ENCODE measurements at regions not wholly inside any gene's neighbourhood (a gene's known extent, or its start where the extent isn't known, plus 50 kb on each side); places are given as distances from the start of the nearest gene placed in this dataset.

GRCh38 chr15:46764851-46765250 is 952.5 kb upstream of the SEMA6D start:
- DNase-seq (ENCODE audit: extremely low read depth in 1 of 2, low read depth in 1 of 2), result no peak

- DNase-seq (ENCODE audit: extremely low read depth in 1 of 2, low read depth in 1 of 2), result no peak
Measured at GRCh38 chr15:46766021-46766420, 951.3 kb upstream of the SEMA6D start.

DNA sequence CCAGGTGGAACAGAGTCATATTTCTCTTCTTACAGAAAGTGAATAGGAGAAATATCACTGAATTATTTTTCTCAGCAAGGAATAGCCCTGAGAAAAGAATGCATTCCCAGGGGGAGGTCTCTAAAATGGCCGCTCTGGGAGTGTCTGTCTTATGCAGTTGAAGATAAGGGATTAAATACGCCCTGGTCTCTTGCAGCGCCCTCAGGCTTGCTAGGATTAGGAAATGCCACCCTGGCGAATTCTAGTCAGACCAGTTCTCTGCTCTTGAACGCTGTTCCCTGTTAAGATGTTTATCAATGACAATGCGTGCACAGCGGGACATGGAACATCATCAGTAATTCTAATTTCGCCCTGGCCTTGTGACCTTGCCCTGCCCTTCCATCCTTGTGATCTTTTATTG is 949.0 kb upstream of the SEMA6D start:
- no peak for DNase-seq (ENCODE audit: extremely low read depth in 1 of 2, low read depth in 1 of 2)

DNA sequence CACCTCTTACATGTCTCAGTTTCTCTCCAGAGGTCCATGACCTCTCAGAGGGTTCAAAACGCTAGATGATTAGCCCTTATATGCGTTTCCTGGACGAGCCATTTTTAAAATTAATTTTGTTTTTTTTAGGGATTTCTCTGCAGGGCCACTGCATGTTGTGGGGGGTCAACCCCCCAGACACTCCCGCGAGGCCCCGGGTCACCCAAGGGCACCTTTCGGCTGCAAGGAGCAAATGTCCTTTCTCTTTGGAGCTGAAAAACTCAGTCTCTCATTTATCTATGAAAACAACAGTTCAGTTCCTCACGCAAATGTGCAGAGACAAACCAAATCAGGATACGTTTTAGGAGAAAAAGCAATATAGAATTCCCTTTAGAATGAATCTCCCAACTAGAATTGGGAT is 944.3 kb upstream of the SEMA6D start:
- no peak for DNase-seq (ENCODE audit: extremely low read depth in 1 of 2, low read depth in 1 of 2)

- no peak for DNase-seq (ENCODE audit: extremely low read depth in 1 of 2, low read depth in 1 of 2)
Measured at GRCh38 chr15:46778876-46779275, 938.4 kb upstream of the SEMA6D start.

DNA sequence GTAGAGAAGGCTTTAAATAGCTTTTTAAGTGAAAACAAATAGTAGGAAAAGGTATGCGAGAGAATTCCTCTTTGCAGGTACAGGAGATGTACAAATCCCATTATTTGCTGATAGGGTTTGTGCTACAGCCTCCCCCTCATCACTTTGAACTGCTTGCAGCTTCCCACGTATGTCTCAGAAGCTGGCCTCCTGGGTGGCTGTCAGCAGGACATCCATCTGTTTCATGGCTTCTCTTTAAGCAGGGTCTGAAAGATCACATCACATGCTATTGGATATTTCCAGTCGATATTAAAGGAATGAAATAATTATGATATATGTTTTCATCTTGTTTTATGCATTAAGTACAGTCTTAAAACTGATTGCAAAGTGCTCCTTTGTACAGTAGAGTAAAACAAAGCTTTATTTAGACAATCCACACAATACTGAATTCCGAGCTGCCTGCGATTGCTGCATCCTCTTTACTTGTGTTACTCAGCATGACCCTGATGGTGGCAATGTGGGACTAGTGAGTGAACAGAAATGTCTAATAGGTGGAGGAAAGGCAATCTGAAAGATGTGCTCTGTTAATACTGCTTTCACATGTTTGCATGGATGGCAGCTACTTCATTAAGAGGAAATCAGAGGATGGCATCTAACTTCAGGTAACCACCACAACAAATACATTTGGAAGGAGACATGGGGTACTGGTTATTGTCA is 930.6 kb upstream of the SEMA6D start:
- DNase-seq (ENCODE audit: extremely low read depth in 1 of 2, low read depth in 1 of 2), result no peak

- no peak for DNase-seq (ENCODE audit: extremely low read depth in 1 of 2, low read depth in 1 of 2)
Measured at GRCh38 chr15:46795685-46796084, 921.6 kb upstream of the SEMA6D start.

DNA sequence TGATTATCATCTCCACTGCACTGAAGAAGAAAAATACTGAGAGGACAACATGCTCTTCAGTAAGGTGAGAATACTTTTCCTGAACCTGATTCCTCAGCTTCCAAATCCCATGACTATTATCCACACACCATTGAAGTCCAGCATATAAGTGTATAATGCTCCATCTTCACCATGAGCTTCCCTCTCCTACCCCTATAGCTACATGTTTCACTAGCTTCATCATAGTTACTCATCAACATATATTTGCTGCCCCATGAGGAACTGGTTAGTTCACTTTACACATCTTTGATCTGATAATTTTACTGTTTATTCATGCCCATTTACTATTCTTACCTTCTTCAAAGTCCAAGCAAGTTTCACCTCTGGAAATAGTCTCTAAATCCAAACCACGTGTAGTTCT is 908.5 kb upstream of the SEMA6D start:
- no peak for DNase-seq (ENCODE audit: extremely low read depth in 1 of 2, low read depth in 1 of 2)

GRCh38 chr15:46815240-46815639 is 902.1 kb upstream of the SEMA6D start:
- no peak for DNase-seq (ENCODE audit: extremely low read depth in 1 of 2, low read depth in 1 of 2)

GRCh38 chr15:46815765-46816164 is 901.5 kb upstream of the SEMA6D start:
- DNase-seq (ENCODE audit: extremely low read depth in 1 of 2, low read depth in 1 of 2), result no peak

GRCh38 chr15:46848704-46849103 is 868.6 kb upstream of the SEMA6D start:
- no peak for DNase-seq (ENCODE audit: extremely low read depth in 1 of 2, low read depth in 1 of 2)

GRCh38 chr15:46853600-46853999 is 863.7 kb upstream of the SEMA6D start:
- no peak for DNase-seq (ENCODE audit: extremely low read depth in 1 of 2, low read depth in 1 of 2)

DNA sequence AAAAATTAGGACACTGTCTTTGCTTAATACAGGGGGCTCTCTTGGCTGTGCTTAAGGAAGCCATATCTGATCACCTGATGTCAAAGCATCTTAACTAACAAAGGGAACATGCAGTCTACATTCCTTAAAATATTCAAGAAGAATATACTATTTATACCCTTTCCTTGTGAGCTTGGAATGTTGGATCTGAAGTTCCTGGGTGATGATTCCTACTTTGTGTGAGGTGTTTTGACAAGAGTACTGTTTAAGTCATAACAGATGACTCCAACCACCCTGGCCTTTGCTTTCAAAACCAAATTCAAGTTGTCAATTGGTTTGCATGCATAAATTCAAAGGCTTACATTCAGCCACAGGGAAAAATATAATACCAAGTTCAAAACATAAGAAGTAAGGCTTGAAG is 862.7 kb upstream of the SEMA6D start:
- no peak for DNase-seq (ENCODE audit: extremely low read depth in 1 of 2, low read depth in 1 of 2)

GRCh38 chr15:46855388-46855787 is 861.9 kb upstream of the SEMA6D start:
- DNase-seq (ENCODE audit: extremely low read depth in 1 of 2, low read depth in 1 of 2), result no peak

DNA sequence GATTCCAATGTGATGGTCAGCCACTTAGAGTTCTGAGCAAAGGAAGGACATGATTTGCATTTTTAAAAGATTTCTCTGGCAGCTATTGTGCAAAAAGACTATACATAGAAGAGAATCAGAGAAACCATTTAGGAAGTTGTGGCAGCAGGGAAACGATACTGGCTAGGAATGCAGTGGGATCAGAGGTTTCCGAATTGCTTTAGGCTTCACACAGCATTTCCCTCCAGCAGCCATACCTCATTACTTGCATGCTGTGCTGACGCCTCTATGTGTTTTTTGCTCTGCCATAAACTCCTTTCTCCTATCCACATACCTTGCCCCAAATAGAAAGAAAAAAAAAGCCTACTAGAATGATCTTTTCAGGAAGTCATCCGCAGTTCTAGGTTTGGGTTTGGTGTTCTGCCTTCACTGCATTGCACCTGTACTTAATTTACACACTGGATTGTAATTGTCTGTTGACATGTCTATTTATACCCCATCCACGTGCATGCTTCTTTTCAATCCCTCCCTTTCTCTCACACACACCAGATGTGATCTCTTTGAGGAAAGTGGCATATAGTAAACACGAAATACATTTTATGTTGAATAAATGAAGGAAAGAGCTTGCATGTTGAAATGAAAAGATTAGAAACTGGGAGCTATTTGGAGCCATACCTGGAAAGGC is 860.3 kb upstream of the SEMA6D start:
- no peak for DNase-seq (ENCODE audit: extremely low read depth in 1 of 2, low read depth in 1 of 2)

- no peak for DNase-seq (ENCODE audit: extremely low read depth in 1 of 2, low read depth in 1 of 2)
Measured at GRCh38 chr15:46858150-46858549, 859.2 kb upstream of the SEMA6D start.

DNA sequence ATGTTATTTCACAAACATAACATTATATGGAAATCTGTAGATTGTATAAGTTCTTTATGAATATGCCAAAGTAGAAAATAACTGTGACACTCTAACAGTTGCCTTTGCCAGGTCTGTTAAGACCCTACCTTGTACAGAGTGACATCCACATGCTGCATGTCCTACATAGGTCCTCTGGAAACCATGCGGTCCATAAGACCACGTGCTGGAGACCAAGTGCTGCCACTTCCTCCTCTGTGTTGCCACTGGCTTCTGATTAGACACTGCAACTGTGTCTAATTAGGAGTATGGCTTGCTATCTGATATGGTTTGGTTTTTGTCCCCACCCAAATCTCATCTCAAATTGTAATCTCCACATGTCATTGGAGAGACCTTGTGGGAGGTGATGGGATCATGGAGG is 855.5 kb upstream of the SEMA6D start:
- no peak for DNase-seq (ENCODE audit: extremely low read depth in 1 of 2, low read depth in 1 of 2)

DNA sequence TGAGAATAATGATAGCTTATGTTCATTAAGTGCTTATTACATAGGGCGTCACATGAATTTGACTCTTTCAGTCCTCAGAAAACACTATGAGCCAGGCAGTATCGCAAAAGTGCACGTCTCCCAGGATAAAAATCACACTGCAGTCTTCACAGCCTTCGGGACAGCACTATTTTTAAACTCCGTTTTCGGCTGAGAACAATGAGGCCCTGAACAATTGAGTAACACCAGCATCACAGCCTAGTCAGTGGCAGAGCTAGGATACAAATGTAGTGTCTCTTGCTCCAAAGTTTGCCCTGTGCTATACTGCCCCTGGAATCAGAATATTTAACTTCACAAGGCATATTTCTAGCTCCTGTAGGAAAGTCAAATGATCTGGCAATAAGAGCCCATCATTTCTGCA is 852.1 kb upstream of the SEMA6D start:
- no peak for DNase-seq (ENCODE audit: extremely low read depth in 1 of 2, low read depth in 1 of 2)

DNA sequence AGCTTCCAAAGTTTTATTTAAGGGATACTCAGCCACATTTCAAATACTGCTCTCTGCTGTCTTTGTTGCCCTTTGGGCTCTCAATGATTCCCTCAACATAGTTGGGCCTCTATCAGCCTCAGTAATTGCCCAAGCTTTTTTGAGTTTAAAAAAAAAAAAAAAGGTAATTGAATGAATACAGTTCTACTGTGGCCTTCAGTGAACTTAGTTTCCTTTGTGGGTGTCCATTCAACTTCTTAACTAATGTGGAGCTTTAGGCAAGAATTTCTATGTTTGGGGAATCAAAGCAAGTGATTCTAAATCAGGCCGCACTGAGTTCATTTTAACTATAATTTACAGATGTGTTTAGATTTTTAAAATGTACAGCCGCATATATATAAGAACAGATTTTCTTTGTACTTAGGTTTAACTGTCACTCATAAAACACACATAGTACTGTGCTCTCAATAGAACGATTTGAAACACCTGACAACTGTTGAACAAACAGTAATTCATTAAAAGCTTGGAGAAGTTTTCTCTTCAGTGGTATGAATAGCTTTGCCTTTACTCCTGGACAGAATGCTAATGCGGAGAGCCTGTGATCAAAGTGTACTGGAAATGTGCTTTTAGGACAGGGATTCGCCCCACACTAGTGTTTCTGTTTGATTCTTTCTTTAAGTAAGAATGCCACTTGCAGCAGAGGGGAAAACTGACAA is 844.9 kb upstream of the SEMA6D start:
- DNase-seq (ENCODE audit: extremely low read depth in 1 of 2, low read depth in 1 of 2), result no peak

DNA sequence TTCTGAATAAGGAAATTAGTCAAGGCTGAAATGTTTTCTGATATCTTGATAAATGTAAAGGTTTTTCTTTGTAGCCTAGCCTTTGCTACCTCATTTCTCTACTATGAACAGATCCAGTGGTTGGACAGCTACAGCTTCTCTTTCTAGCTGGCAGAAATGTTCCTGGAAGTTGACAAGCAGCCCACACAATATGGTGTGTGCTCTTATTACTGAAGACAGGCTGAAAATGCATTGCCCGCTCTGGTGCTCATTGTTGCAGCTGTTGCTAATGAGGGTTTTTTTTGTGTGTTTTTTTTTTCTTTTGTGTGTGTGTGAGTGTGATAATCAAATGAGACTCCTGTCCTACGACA is 844.3 kb upstream of the SEMA6D start:
- no peak for DNase-seq (ENCODE audit: extremely low read depth in 1 of 2, low read depth in 1 of 2)

- DNase-seq (ENCODE audit: extremely low read depth in 1 of 2, low read depth in 1 of 2), result no peak
Measured at GRCh38 chr15:46879032-46879770, 838.1 kb upstream of the SEMA6D start.

DNA sequence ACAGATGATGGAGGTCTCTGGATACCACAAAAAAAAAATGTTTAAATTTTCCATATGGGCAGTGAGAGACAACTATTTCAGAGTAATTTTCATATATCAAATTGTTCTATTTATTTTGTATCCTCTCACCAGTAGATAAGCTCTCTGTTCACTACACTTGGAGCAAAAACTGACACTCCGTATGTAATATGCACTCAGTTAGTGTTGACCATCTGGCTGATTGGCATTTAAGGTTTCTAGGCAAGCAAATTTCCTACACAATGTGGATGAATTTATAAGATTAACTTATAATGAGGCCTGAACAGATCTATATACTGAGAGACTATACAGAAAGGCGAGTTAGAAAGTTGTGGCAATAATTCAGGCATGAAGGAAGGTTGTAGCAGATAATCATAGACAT is 836.5 kb upstream of the SEMA6D start:
- DNase-seq (ENCODE audit: extremely low read depth in 1 of 2, low read depth in 1 of 2), result no peak

Measured in stimulated activated CD8-positive, alpha-beta memory T cell treated with anti-CD3 and anti-CD28 coated beads, Interleukin-7, amount 100 ng/mL, for 48 hours (primary cell).